ENCODE measurements at regions not wholly inside any gene's neighbourhood (a gene's known extent, or its start where the extent isn't known, plus 50 kb on each side); places are given as distances from the start of the nearest gene placed in this dataset.

- H3K4me3 ChIP-seq (ENCODE audit: insufficient read length, low read depth) = no peak overlapping the region
- no peaks in the 10 kb centered on the region for H3K36me3 ChIP-seq (ENCODE audit: insufficient read depth, insufficient read length, low read length)
- no peak overlapping the region for H3K9ac ChIP-seq (ENCODE audit: insufficient read length, low read depth)
- no peaks in the 10 kb centered on the region for H3K27me3 ChIP-seq (ENCODE audit: insufficient read depth, insufficient read length)
- no peaks in the 10 kb centered on the region for H3K4me1 ChIP-seq (ENCODE audit: insufficient read depth, insufficient read length)
- H3K9me3 ChIP-seq (ENCODE audit: insufficient read depth, low read length) = no peaks in the 10 kb centered on the region
- no peak for DNase-seq (ENCODE audit: low read depth, low spot score)
- TF ChIP-seq ZNF274 (IDR thresholded peaks at IDR 0.05; ENCODE audit: low read depth, low read length) = no peak
- no peak for TF ChIP-seq YY1 (IDR thresholded peaks at IDR 0.05; ENCODE audit: insufficient read depth, insufficient read length)
- no peak for TF ChIP-seq SUZ12 (IDR thresholded peaks at IDR 0.05; ENCODE audit: extremely low read depth, insufficient read depth, insufficient read length)
These were observed 1531.2 kb downstream of the STIM2 start for GRCh38 chr4:28391877-28392276.

- H3K9me3 ChIP-seq (ENCODE audit: insufficient read depth, low read length) = peaks cover 7% of the 10 kb centered on the region; the same call in 1 of the 2 replicates
- DNase-seq (ENCODE audit: low read depth, low spot score) = no peak
- H3K4me3 ChIP-seq (ENCODE audit: insufficient read length, low read depth) = no peak overlapping the region
- TF ChIP-seq YY1 (IDR thresholded peaks at IDR 0.05; ENCODE audit: insufficient read depth, insufficient read length) (no peak), SUZ12 (IDR thresholded peaks at IDR 0.05; ENCODE audit: extremely low read depth, insufficient read depth, insufficient read length) (no peak), ZNF274 (IDR thresholded peaks at IDR 0.05; ENCODE audit: low read depth, low read length) (no peak)
- no peaks in the 10 kb centered on the region for H3K36me3 ChIP-seq (ENCODE audit: insufficient read depth, insufficient read length, low read length)
- no peaks in the 10 kb centered on the region for H3K4me1 ChIP-seq (ENCODE audit: insufficient read depth, insufficient read length)
- no peak overlapping the region for H3K9ac ChIP-seq (ENCODE audit: insufficient read length, low read depth)
- no peaks in the 10 kb centered on the region for H3K27me3 ChIP-seq (ENCODE audit: insufficient read depth, insufficient read length)
These were observed 1542.1 kb downstream of the STIM2 start for GRCh38 chr4:28402751-28403150.

GRCh38 chr4:28421221-28421620, 1560.6 kb downstream of the STIM2 start:
- DNase-seq (ENCODE audit: low read depth, low spot score) = no peak
- Histone ChIP-seq H3K36me3 (ENCODE audit: insufficient read depth, insufficient read length, low read length) (no peaks in the 10 kb centered on the region), H3K27me3 (ENCODE audit: insufficient read depth, insufficient read length) (no peaks in the 10 kb centered on the region), H3K9ac (ENCODE audit: insufficient read length, low read depth) (no peak overlapping the region), H3K9me3 (ENCODE audit: insufficient read depth, low read length) (no peaks in the 10 kb centered on the region), H3K4me3 (ENCODE audit: insufficient read length, low read depth) (no peak overlapping the region), H3K4me1 (ENCODE audit: insufficient read depth, insufficient read length) (no peaks in the 10 kb centered on the region)
- TF ChIP-seq ZNF274 (IDR thresholded peaks at IDR 0.05; ENCODE audit: low read depth, low read length) (no peak), SUZ12 (IDR thresholded peaks at IDR 0.05; ENCODE audit: extremely low read depth, insufficient read depth, insufficient read length) (no peak), YY1 (IDR thresholded peaks at IDR 0.05; ENCODE audit: insufficient read depth, insufficient read length) (no peak)

DNA sequence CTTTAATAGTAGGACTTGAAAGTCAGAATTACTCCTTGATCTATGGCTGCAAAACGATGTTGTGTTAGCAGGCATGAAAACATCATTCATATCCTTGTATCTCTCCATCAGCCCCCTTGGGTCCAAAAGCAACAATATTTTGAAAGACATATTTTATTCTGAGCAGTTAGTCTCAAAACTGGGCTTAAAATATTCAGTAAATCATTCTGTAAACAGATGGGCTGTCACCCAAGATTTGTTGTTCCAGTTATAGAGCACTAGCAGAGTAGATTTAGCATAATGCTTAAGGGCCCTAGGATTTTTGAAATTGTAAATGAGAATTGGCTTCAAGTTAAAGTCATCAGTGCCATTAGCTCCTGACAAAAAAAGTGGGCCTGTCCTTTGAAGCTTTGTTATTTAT, 1565.6 kb downstream of the STIM2 start:
- Histone ChIP-seq H3K36me3 (ENCODE audit: insufficient read depth, insufficient read length, low read length) (no peaks in the 10 kb centered on the region), H3K27me3 (ENCODE audit: insufficient read depth, insufficient read length) (no peaks in the 10 kb centered on the region), H3K4me1 (ENCODE audit: insufficient read depth, insufficient read length) (no peaks in the 10 kb centered on the region), H3K9ac (ENCODE audit: insufficient read length, low read depth) (no peak overlapping the region), H3K9me3 (ENCODE audit: insufficient read depth, low read length) (no peaks in the 10 kb centered on the region), H3K4me3 (ENCODE audit: insufficient read length, low read depth) (no peak overlapping the region)
- TF ChIP-seq YY1 (IDR thresholded peaks at IDR 0.05; ENCODE audit: insufficient read depth, insufficient read length) (no peak), SUZ12 (IDR thresholded peaks at IDR 0.05; ENCODE audit: extremely low read depth, insufficient read depth, insufficient read length) (no peak), ZNF274 (IDR thresholded peaks at IDR 0.05; ENCODE audit: low read depth, low read length) (no peak)
- DNase-seq (ENCODE audit: low read depth, low spot score) = no peak

DNA sequence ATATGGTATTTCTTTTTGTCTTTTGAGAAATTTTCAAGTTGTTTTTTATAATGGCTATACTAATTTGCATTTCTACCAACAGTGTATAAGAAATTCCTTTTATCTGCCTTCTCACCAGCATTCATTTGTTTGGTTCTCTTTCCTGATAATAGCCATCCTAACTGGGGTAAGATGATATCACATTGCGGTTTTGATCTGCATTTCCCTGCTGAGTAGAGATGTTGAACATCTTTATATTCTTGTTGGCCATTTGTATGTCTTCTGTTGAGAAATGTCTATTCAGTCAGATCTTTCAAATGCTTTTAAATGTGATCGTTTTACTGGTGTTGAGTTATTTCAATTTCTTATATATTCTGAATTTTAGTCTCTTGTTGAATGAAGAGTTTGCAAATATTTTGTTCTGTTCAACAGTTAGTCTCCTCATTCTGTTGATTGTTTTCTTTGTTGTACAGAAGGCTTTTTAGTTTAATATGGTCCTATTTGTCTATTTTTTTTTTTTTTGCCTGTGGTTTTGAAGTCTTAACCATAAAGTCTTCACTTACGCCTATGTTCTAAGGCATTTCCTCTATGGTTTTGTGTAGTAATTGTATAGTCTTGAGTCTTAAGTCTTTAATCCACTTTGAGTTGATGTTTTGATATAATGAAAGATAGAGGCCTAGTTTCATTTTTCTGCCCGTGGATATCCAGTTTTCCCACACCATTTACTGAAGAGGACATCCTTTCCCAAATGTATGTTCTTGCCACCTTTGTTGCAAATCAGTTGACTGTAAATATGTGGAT, 1566.9 kb downstream of the STIM2 start:
- DNase-seq (ENCODE audit: low read depth, low spot score) = no peak
- no peaks in the 10 kb centered on the region for H3K36me3 ChIP-seq (ENCODE audit: insufficient read depth, insufficient read length, low read length)
- TF ChIP-seq YY1 (IDR thresholded peaks at IDR 0.05; ENCODE audit: insufficient read depth, insufficient read length) = no peak
- TF ChIP-seq ZNF274 (IDR thresholded peaks at IDR 0.05; ENCODE audit: low read depth, low read length) = no peak
- no peak for TF ChIP-seq SUZ12 (IDR thresholded peaks at IDR 0.05; ENCODE audit: extremely low read depth, insufficient read depth, insufficient read length)

DNA sequence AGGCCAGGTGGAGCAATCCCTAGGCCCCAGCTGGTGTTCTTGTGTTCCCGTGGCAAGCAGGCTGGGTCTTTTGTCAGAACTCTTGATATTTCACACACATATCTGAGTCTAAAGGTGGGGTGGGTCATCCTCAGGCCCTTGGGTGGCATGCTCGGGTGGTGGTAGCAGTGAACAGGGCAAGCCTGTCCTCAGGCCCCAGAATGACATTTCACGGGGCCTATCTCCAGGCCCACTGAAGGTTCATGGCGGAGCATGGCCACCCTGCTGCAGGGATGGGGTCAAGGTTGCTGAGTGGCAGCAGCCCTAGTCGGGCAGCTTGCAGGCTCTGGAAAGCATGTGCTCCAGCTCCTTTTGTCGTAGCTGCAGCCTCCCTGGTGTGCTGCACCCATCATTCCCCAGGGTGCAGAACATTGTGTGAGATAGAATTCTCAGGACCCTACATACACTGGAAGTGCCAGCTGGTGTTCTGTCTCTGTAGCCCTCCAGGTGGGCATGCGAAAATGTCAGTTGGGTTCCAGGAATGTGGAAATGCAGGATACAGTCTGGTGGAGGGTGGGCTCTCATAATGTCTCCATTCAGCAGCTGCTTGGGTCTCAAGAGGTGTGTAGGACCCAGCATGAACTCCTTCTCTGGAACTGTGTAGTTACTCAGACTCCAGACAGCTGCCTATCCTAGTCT, 1571.8 kb downstream of the STIM2 start:
- no peak for DNase-seq (ENCODE audit: low read depth, low spot score)
- H3K4me3 ChIP-seq (ENCODE audit: insufficient read length, low read depth) = no peak overlapping the region
- no peak overlapping the region for H3K9ac ChIP-seq (ENCODE audit: insufficient read length, low read depth)
- no peaks in the 10 kb centered on the region for H3K9me3 ChIP-seq (ENCODE audit: insufficient read depth, low read length)
- no peaks in the 10 kb centered on the region for H3K36me3 ChIP-seq (ENCODE audit: insufficient read depth, insufficient read length, low read length)
- no peak for TF ChIP-seq YY1 (IDR thresholded peaks at IDR 0.05; ENCODE audit: insufficient read depth, insufficient read length)
- TF ChIP-seq SUZ12 (IDR thresholded peaks at IDR 0.05; ENCODE audit: extremely low read depth, insufficient read depth, insufficient read length) = no peak
- no peak for TF ChIP-seq ZNF274 (IDR thresholded peaks at IDR 0.05; ENCODE audit: low read depth, low read length)
- no peaks in the 10 kb centered on the region for H3K4me1 ChIP-seq (ENCODE audit: insufficient read depth, insufficient read length)
- no peaks in the 10 kb centered on the region for H3K27me3 ChIP-seq (ENCODE audit: insufficient read depth, insufficient read length)

More for the DNA sequence above, 1566.9 kb downstream of the STIM2 start:
- no peak overlapping the region for H3K9ac ChIP-seq (ENCODE audit: insufficient read length, low read depth)
- no peak overlapping the region for H3K4me3 ChIP-seq (ENCODE audit: insufficient read length, low read depth)
- H3K27me3 ChIP-seq (ENCODE audit: insufficient read depth, insufficient read length) = no peaks in the 10 kb centered on the region
- no peaks in the 10 kb centered on the region for H3K9me3 ChIP-seq (ENCODE audit: insufficient read depth, low read length)
- H3K4me1 ChIP-seq (ENCODE audit: insufficient read depth, insufficient read length) = no peaks in the 10 kb centered on the region

- Histone ChIP-seq H3K9ac (ENCODE audit: insufficient read length, low read depth) (no peak overlapping the region), H3K4me1 (ENCODE audit: insufficient read depth, insufficient read length) (no peaks in the 10 kb centered on the region), H3K27me3 (ENCODE audit: insufficient read depth, insufficient read length) (no peaks in the 10 kb centered on the region), H3K9me3 (ENCODE audit: insufficient read depth, low read length) (no peaks in the 10 kb centered on the region), H3K36me3 (ENCODE audit: insufficient read depth, insufficient read length, low read length) (no peaks in the 10 kb centered on the region), H3K4me3 (ENCODE audit: insufficient read length, low read depth) (no peak overlapping the region)
- DNase-seq (ENCODE audit: low read depth, low spot score) = no peak
- TF ChIP-seq ZNF274 (IDR thresholded peaks at IDR 0.05; ENCODE audit: low read depth, low read length) (no peak), SUZ12 (IDR thresholded peaks at IDR 0.05; ENCODE audit: extremely low read depth, insufficient read depth, insufficient read length) (no peak), YY1 (IDR thresholded peaks at IDR 0.05; ENCODE audit: insufficient read depth, insufficient read length) (no peak)
These were observed 1574.7 kb downstream of the STIM2 start for GRCh38 chr4:28435314-28435713.

All from NT2/D1 (cell line).